ENCODE measurements at regions not wholly inside any gene's neighbourhood (a gene's known extent, or its start where the extent isn't known, plus 50 kb on each side); places are given as distances from the start of the nearest gene placed in this dataset.

- Mint-ChIP-seq H3K9me3 (no peaks in the 10 kb centered on the region), H3K4me1 (ENCODE audit: low read depth in 2 of 2) (no peaks in the 10 kb centered on the region), H3K36me3 (no peaks in the 10 kb centered on the region), H3K27ac (no peak overlapping the region), H3K4me3 (no peak overlapping the region), H3K27me3 (peaks cover 0 to 6% of the 10 kb centered on the region in 2 donors)
- DNase-seq (ENCODE audit: low spot score) (no peak), ATAC-seq (no peak)
Observed at GRCh38 chr2:157203651-157204050, 53.9 kb upstream of the GALNT5 start.

- peaks cover 0 to 5% of the 10 kb centered on the region in 2 donors for H3K27me3 Mint-ChIP-seq
- DNase-seq (ENCODE audit: low spot score) (no peak), ATAC-seq (no peak)
- no peaks in the 10 kb centered on the region for H3K36me3 Mint-ChIP-seq
- no peaks in the 10 kb centered on the region for H3K4me1 Mint-ChIP-seq (ENCODE audit: low read depth in 2 of 2)
- H3K4me3 Mint-ChIP-seq, result no peak overlapping the region
- H3K9me3 Mint-ChIP-seq, result no peaks in the 10 kb centered on the region
- H3K27ac Mint-ChIP-seq, result no peak overlapping the region
Observed at GRCh38 chr2:157204401-157204800, 53.1 kb upstream of the GALNT5 start.

- Mint-ChIP-seq H3K36me3 (no peaks in the 10 kb centered on the region), H3K4me3 (no peak overlapping the region), H3K27me3 (peaks cover 0 to 5% of the 10 kb centered on the region in 2 donors), H3K4me1 (ENCODE audit: low read depth in 2 of 2) (no peaks in the 10 kb centered on the region), H3K27ac (no peak overlapping the region), H3K9me3 (no peaks in the 10 kb centered on the region)
- DNase-seq (ENCODE audit: low spot score), result no peak
- ATAC-seq, result no peak
Observed at GRCh38 chr2:157206916-157207315, 50.6 kb upstream of the GALNT5 start.
